ENCODE measurements at regions not wholly inside any gene's neighbourhood (a gene's known extent, or its start where the extent isn't known, plus 50 kb on each side); places are given as distances from the start of the nearest gene placed in this dataset.

DNA sequence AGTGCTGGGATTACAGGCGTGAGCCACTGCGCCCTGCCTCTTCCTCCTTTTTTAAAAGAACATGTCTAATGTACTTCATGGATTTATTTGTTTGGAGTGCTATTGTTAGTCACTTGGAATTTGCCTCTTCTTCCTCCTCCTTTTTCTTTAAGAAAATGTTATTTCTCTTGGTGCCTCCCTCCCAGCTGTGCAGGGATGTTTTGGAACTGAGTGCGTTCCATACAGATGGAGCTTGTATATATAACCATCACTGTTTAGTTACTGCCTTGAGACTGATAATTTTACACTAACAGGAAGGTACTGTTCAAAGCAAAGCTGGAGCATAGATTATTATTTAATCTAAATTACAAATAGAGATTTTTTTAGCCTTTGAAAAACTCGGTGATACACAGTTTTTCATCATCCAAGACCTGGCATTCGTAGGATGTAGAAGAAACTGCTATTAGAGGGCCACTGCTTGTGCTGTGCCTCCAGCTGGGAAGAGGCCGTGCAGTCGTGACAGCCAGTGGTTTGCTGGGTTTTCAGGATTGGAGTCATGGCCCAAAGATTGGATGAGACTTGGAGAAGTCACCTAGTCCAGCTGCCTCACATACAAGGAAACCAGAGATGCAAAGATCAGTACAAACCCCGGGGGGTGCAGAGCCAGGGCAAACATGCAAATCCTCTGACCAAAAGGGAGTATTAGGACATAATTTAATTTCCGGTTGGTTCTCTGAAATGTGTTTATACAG, 123.1 kb downstream of the PLEKHG1 start:
- TF ChIP-seq, protein P1, sequence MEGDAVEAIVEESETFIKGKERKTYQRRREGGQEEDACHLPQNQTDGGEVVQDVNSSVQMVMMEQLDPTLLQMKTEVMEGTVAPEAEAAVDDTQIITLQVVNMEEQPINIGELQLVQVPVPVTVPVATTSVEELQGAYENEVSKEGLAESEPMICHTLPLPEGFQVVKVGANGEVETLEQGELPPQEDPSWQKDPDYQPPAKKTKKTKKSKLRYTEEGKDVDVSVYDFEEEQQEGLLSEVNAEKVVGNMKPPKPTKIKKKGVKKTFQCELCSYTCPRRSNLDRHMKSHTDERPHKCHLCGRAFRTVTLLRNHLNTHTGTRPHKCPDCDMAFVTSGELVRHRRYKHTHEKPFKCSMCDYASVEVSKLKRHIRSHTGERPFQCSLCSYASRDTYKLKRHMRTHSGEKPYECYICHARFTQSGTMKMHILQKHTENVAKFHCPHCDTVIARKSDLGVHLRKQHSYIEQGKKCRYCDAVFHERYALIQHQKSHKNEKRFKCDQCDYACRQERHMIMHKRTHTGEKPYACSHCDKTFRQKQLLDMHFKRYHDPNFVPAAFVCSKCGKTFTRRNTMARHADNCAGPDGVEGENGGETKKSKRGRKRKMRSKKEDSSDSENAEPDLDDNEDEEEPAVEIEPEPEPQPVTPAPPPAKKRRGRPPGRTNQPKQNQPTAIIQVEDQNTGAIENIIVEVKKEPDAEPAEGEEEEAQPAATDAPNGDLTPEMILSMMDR (IDR thresholded peaks at IDR 0.05; ENCODE audit: poor library complexity, severe bottlenecking): no peak
- TF ChIP-seq EZH2 (IDR thresholded peaks at IDR 0.05; ENCODE audit: borderline replicate concordance, insufficient read depth, low read length, poor library complexity, severe bottlenecking) (no peak), POLR2AphosphoS5 (IDR thresholded peaks at IDR 0.05) (no peak)

Measured in neural cell (in vitro differentiated cells).